ENCODE measurements at regions not wholly inside any gene's neighbourhood (a gene's known extent, or its start where the extent isn't known, plus 50 kb on each side); places are given as distances from the start of the nearest gene placed in this dataset.

- TF ChIP-seq REST (IDR thresholded peaks at IDR 0.05) (no peak), CTCF (IDR thresholded peaks at IDR 0.05; ENCODE audit: low read depth, low read length, missing input control) (no peak), RAD21 (IDR thresholded peaks at IDR 0.05) (peak; percentile 7 to 21), FOXA1 (IDR thresholded peaks at IDR 0.05) (no peak), SP1 (IDR thresholded peaks at IDR 0.05) (peak; percentile 33), EGR1 (IDR thresholded peaks at IDR 0.05; ENCODE audit: low read depth in 2 of 2) (no peak), HNF4G (IDR thresholded peaks at IDR 0.05) (no peak), ATF3 (IDR thresholded peaks at IDR 0.05) (peak; percentile 89)
These were observed 214.4 kb upstream of the CBLB start for GRCh38 chr3:106083207-106083606.

Data from liver (tissue), 3 donors.